CD4-positive, CD25-positive, alpha-beta regulatory T cell (primary cell): ENCODE measurements at regions not wholly inside any gene's neighbourhood (a gene's known extent, or its start where the extent isn't known, plus 50 kb on each side); places are given as distances from the start of the nearest gene placed in this dataset.
"Not testable (repeated sequence)": the region's sequence is repeated elsewhere in the genome, so short reads cannot be mapped to it uniquely, and the experiment has no call there.

Source experiments
- ATAC-seq, 2 donors: fragments of 150-1000 bp; cut with Tn5 transposase; one replicate each; pipeline ENCODE4 v1.10.0; 2021; ENCODE audit warnings: low read depth in 2 of 2, moderate number of reproducible peaks in 2 of 2, moderate library complexity in 1 of 2
- DNase-seq, 3 donors: peaks; one replicate each; pipeline versions ENCODE4 v3.0.0 to v3.0.0-alpha.2; 2012 to 2022; ENCODE audit warnings: mixed read lengths in 1 of 3
- H3K27ac ChIP-seq: one replicate; pipeline ENCODE4 v1.7.0; 2013; ENCODE audit warnings: mild to moderate bottlenecking, low read length; ENCODE audit not compliant: insufficient read depth, poor library complexity, severe bottlenecking
- H3K27me3 ChIP-seq: one replicate; pipeline ENCODE4 v1.7.0; 2013; ENCODE audit warnings: low read length; ENCODE audit not compliant: control insufficient read depth, insufficient read depth
- H3K36me3 ChIP-seq: one replicate; pipeline ENCODE4 v1.7.0; 2013; ENCODE audit warnings: mild to moderate bottlenecking, low read length, moderate library complexity; ENCODE audit not compliant: control insufficient read depth, insufficient read depth
- H3K4me1 ChIP-seq: 2 replicates; pipeline ENCODE4 v1.7.0; 2013; ENCODE audit warnings: mild to moderate bottlenecking, low read length; ENCODE audit not compliant: insufficient read depth, control insufficient read depth, poor library complexity, severe bottlenecking
- H3K4me3 ChIP-seq: one replicate; pipeline ENCODE4 v1.7.0; 2013; ENCODE audit warnings: low read depth, mild to moderate bottlenecking, low read length, moderate library complexity
- H3K9me3 ChIP-seq, 2 experiments: 1 replicate in 1 of 2; 2 replicates in 1 of 2; pipeline ENCODE4 v1.7.0; 2013; ENCODE audit warnings: low read length in 2 of 2, mild to moderate bottlenecking in 1 of 2, moderate library complexity in 1 of 2; ENCODE audit not compliant: control insufficient read depth in 2 of 2
- H3K27ac Mint-ChIP-seq, 3 donors: one replicate each; pipeline ENCODE4 v1.8.0; 2020 to 2022; ENCODE audit warnings: mild to moderate bottlenecking in 3 of 3, mixed read lengths in 3 of 3, moderate library complexity in 2 of 3
- H3K27me3 Mint-ChIP-seq: one replicate; pipeline ENCODE4 v1.8.0; 2022; ENCODE audit warnings: mild to moderate bottlenecking, mixed read lengths
- H3K36me3 Mint-ChIP-seq: one replicate; pipeline ENCODE4 v1.8.0; 2020; ENCODE audit warnings: mixed read lengths
- H3K4me1 Mint-ChIP-seq, 4 donors: one replicate each; pipeline ENCODE4 v1.8.0; 2020 to 2022; ENCODE audit warnings: mixed read lengths in 4 of 4, mild to moderate bottlenecking in 1 of 4
- H3K4me3 Mint-ChIP-seq, 4 donors: one replicate each; pipeline ENCODE4 v1.8.0; 2020 to 2022; ENCODE audit warnings: mild to moderate bottlenecking in 4 of 4, mixed read lengths in 4 of 4, moderate library complexity in 3 of 4
- H3K9me3 Mint-ChIP-seq, 7 donors: one replicate each; pipeline ENCODE4 v1.8.0; 2020 to 2022; ENCODE audit warnings: mixed read lengths in 7 of 7, mild to moderate bottlenecking in 3 of 7, moderate library complexity in 2 of 7

DNA sequence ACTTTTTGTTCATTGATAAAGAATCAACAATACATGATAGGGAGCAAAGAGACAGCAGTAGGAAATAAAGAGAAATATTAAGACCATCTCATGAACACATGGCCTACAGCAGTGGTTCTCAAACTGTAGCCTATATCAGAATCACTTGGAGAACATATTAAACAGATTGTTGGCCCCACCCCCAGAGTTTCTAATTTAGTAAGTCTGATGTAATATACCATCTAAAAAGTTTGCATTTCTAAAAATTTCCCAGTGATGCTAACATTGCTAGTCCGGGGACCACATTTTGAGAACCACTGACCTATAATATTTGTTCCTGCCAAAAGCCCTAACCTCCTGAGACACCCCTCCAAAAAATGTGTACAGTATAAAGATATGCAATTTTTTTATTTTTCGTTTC lies 306.2 kb upstream of the NREP start:
- H3K9me3 ChIP-seq, result no peaks in the 10 kb centered on the region
- H3K9me3 Mint-ChIP-seq, result peaks cover 0 to 2% (median 0%) of the 10 kb centered on the region in 7 donors
- no peaks in the 10 kb centered on the region for H3K36me3 ChIP-seq
- H3K4me1 ChIP-seq, result no peaks in the 10 kb centered on the region
- H3K4me3 ChIP-seq, result no peak overlapping the region
- DNase-seq (no peak), ATAC-seq (no peak)
- H3K27ac Mint-ChIP-seq, result no peak overlapping the region
- no peak overlapping the region for H3K27ac ChIP-seq
- no peak overlapping the region for H3K4me3 Mint-ChIP-seq
- H3K27me3 Mint-ChIP-seq, result no peaks in the 10 kb centered on the region
- no peaks in the 10 kb centered on the region for H3K27me3 ChIP-seq
- H3K4me1 Mint-ChIP-seq, result no peaks in the 10 kb centered on the region
- H3K36me3 Mint-ChIP-seq, result no peaks in the 10 kb centered on the region

DNA sequence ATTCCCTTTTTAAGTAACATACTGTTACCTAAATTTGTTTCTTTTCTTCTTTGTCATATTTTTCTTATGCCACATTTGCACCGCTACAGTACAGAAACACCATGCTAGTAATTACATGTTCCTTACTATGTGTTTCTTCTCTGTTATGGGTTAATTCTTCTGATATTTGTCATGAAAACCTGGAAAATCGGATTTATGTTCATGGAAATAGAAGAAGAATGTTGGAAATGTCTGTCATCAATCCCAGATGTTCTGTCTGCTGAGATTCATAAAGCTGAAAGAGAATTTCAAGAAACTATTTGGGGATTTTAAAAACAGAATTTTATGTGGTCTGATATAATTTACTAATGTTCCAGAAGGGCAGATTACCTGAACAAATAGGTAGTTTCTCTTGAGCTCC lies 305.2 kb upstream of the NREP start:
- H3K27ac Mint-ChIP-seq, result no peak overlapping the region
- no peak overlapping the region for H3K4me3 Mint-ChIP-seq
- no peaks in the 10 kb centered on the region for H3K36me3 Mint-ChIP-seq
- no peaks in the 10 kb centered on the region for H3K27me3 ChIP-seq
- H3K9me3 Mint-ChIP-seq, result peaks cover 0 to 2% (median 0%) of the 10 kb centered on the region in 7 donors
- no peaks in the 10 kb centered on the region for H3K27me3 Mint-ChIP-seq
- H3K4me1 ChIP-seq, result no peaks in the 10 kb centered on the region
- H3K27ac ChIP-seq, result no peak overlapping the region
- H3K4me3 ChIP-seq, result no peak overlapping the region
- no peak for ATAC-seq
- no peaks in the 10 kb centered on the region for H3K9me3 ChIP-seq
- H3K36me3 ChIP-seq, result no peaks in the 10 kb centered on the region
- no peak for DNase-seq
- H3K4me1 Mint-ChIP-seq, result no peaks in the 10 kb centered on the region

DNA sequence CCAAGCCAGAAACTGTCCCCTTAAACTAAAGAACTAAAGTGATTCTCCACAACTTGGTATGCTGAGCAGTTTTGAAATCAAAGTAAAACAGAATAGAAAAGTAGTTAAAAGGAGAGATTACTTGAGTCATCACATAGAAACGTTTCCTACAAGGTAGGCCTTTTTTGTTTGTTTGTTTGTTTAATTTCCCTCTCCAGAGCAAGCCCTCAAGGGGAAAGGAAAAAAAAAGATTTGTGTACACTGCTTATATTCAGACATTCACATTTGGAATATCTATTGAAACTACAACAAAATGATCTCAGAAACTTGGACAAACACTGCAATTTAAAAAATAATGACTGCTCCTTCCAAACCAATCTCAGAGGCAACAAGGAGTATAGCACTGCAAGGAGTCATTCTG lies 304.7 kb upstream of the NREP start:
- DNase-seq, result no peak
- no peaks in the 10 kb centered on the region for H3K27me3 ChIP-seq
- no peaks in the 10 kb centered on the region for H3K27me3 Mint-ChIP-seq
- H3K9me3 ChIP-seq, result no peaks in the 10 kb centered on the region
- H3K4me3 Mint-ChIP-seq, result no peak overlapping the region
- no peaks in the 10 kb centered on the region for H3K36me3 Mint-ChIP-seq
- H3K27ac ChIP-seq, result no peak overlapping the region
- no peak for ATAC-seq
- H3K4me1 ChIP-seq, result no peaks in the 10 kb centered on the region
- no peak overlapping the region for H3K4me3 ChIP-seq
- peaks cover 0 to 2% (median 0%) of the 10 kb centered on the region in 7 donors for H3K9me3 Mint-ChIP-seq
- H3K4me1 Mint-ChIP-seq, result no peaks in the 10 kb centered on the region
- no peak overlapping the region for H3K27ac Mint-ChIP-seq
- H3K36me3 ChIP-seq, result no peaks in the 10 kb centered on the region

DNA sequence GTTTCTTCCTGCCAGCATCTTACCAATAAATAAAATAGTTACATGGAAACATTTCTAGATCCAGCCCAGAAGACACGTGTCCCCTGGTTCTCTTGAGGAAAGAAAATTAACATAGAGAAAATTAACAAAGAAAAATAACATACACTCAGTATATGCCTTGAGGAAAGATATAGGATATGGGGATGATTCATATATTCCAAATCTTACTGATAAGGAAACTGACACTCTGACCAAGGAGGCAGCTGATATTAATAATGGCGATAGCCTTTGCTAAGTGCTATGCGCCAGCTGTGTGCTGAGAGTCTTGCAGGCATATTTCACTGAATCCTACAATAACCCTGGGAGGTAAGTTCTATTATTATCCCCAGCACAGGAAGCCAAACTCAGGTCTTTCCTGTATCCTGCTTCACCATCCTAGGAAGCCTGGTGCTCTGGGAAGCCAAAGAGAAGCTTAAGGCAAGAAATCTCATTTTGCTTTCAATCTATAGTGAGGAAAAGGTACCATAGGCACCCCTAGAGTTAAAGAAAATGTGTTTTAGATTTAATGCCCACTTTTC lies 302.7 kb upstream of the NREP start:
- Histone ChIP-seq H3K4me3 (no peak overlapping the region), H3K9me3 (peaks cover 0 to 2% of the 10 kb centered on the region in 2 experiments), H3K27ac (no peak overlapping the region), H3K27me3 (no peaks in the 10 kb centered on the region), H3K36me3 (no peaks in the 10 kb centered on the region), H3K4me1 (no peaks in the 10 kb centered on the region)
- Mint-ChIP-seq H3K4me1 (no peaks in the 10 kb centered on the region), H3K9me3 (peaks cover 0 to 9% (median 0%) of the 10 kb centered on the region in 7 donors), H3K27me3 (no peaks in the 10 kb centered on the region), H3K27ac (no peak overlapping the region), H3K36me3 (no peaks in the 10 kb centered on the region), H3K4me3 (no peak overlapping the region)
- no peak for DNase-seq
- ATAC-seq, result no peak

DNA sequence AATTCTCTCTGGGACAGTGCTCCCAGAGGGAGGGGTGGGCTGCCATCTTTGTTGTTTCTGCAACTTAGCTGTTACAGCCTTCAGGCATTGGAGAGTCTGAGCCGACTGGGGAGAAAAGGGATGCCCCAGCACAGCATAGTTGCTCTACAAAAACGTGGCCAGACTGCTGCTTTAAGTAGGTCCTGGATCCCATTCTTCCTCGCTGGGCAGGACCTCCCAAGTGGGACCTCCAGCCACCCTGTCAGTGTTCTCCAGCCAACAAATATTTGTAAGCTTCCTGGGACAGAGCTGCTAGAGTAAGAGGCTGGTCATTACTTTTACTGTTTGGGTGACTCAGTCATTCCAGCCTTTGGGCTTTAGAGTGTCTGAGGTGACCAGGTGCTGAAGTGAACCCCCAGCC lies 292.7 kb upstream of the NREP start:
- H3K9me3 ChIP-seq, result peaks cover 0 to under 1% of the 10 kb centered on the region in 2 experiments
- no peaks in the 10 kb centered on the region for H3K27me3 Mint-ChIP-seq
- H3K36me3 Mint-ChIP-seq, result no peaks in the 10 kb centered on the region
- no peaks in the 10 kb centered on the region for H3K36me3 ChIP-seq
- DNase-seq, result no peak
- no peak overlapping the region for H3K27ac Mint-ChIP-seq
- H3K9me3 Mint-ChIP-seq, result peaks cover 0 to 7% (median 5%) of the 10 kb centered on the region in 7 donors
- no peak overlapping the region for H3K4me3 ChIP-seq
- no peak for ATAC-seq
- no peak overlapping the region for H3K4me3 Mint-ChIP-seq
- H3K27ac ChIP-seq, result no peak overlapping the region
- no peaks in the 10 kb centered on the region for H3K27me3 ChIP-seq
- no peaks in the 10 kb centered on the region for H3K4me1 Mint-ChIP-seq
- H3K4me1 ChIP-seq, result no peaks in the 10 kb centered on the region

DNA sequence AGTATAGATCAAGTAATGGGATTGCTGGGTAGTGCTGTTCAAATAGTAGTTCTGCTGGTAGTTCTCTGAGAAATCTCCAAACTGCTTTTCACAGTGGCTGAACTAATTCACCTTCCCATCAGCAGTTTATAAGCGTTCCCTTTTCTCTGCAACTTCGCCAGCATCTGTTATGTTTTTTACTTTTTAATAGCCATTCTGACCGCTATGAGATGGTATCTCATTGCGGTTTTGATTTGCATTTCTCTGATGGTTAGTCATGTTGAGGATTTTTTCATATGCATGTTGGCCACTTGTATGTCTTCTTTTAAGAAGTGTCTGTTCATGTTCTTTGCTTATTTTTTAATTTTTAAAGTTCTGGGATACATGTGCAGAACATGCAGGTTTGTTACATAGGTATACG lies 279.2 kb upstream of the NREP start:
- Mint-ChIP-seq H3K27ac (no peak overlapping the region), H3K4me1 (no peaks in the 10 kb centered on the region), H3K9me3 (peaks cover 0 to 10% (median 2%) of the 10 kb centered on the region in 7 donors), H3K27me3 (no peaks in the 10 kb centered on the region), H3K36me3 (no peaks in the 10 kb centered on the region), H3K4me3 (no peak overlapping the region)
- ATAC-seq, result no peak
- no peaks in the 10 kb centered on the region for H3K36me3 ChIP-seq
- H3K4me3 ChIP-seq, result no peak overlapping the region
- H3K9me3 ChIP-seq, result no peaks in the 10 kb centered on the region
- H3K27me3 ChIP-seq, result no peaks in the 10 kb centered on the region
- H3K4me1 ChIP-seq, result no peaks in the 10 kb centered on the region
- no peak for DNase-seq
- H3K27ac ChIP-seq, result no peak overlapping the region

DNA sequence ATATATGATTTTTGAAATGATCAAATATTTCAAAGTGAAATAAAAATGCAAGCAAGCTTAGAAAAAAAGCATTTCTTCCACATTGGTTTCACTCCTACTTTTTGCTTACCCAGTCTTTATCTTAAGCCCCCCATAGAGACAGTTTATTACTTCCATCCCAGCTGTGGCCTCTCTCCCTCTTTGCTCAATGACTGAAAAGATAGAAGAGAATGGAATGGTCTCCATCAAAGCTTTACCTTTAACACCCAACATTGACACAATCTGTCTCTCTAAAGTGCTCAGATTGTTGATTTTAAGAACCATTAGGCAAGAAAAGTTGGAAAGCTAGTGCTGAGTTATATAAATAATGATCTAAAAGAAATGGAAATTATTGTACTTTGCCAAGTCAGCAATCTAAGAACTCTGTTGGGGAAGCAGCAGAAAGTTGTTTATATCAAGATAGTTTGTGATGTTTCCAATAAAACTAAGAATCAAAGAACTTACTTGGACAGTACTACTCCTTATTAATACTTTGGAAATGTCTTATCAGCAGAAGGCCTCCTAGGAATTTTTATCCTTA lies 277.5 kb upstream of the NREP start:
- H3K4me1 ChIP-seq, result no peaks in the 10 kb centered on the region
- no peak overlapping the region for H3K27ac ChIP-seq
- H3K9me3 ChIP-seq, result no peaks in the 10 kb centered on the region
- H3K36me3 ChIP-seq, result no peaks in the 10 kb centered on the region
- Mint-ChIP-seq H3K27ac (no peak overlapping the region), H3K27me3 (no peaks in the 10 kb centered on the region), H3K4me3 (no peak overlapping the region), H3K4me1 (no peaks in the 10 kb centered on the region), H3K9me3 (peaks cover 0 to 10% (median 2%) of the 10 kb centered on the region in 7 donors), H3K36me3 (no peaks in the 10 kb centered on the region)
- ATAC-seq (no peak), DNase-seq (no peak)
- H3K4me3 ChIP-seq, result no peak overlapping the region
- no peaks in the 10 kb centered on the region for H3K27me3 ChIP-seq

DNA sequence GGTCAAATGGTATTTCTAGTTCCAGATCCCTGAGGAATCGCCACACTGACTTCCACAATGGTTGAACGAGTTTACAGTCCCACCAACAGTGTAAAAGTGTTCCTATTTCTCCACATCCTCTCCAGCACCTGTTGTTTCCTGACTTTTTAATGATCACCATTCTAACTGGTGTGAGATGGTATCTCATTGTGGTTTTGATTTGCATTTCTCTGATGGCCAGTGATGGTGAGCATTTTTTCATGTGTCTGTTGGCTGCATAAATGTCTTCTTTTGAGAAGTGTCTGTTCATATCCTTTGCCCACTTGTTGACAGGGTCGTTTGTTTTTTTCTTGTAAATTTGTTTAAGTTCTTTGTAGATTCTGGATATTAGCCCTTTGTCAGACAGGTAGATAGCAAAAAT lies 269.9 kb upstream of the NREP start:
- not testable (repeated sequence) for H3K4me1 Mint-ChIP-seq, H3K36me3 ChIP-seq, H3K4me3 ChIP-seq, H3K27me3 Mint-ChIP-seq, H3K27ac Mint-ChIP-seq, H3K27ac ChIP-seq, H3K36me3 Mint-ChIP-seq, DNase-seq, H3K4me1 ChIP-seq, H3K4me3 Mint-ChIP-seq, ATAC-seq, H3K27me3 ChIP-seq, H3K9me3 ChIP-seq, H3K9me3 Mint-ChIP-seq
